OCI-LY3 (cell line): ENCODE measurements at regions not wholly inside any gene's neighbourhood (a gene's known extent, or its start where the extent isn't known, plus 50 kb on each side); places are given as distances from the start of the nearest gene placed in this dataset.

Source experiments
- H2AFZ ChIP-seq: fragments of 200-600, 300-600 bp; shearing (Covaris generic); 2 replicates; pipeline ENCODE4 v1.6.0; 2014; ENCODE audit warnings: antibody characterized with exemption, low read depth, low read length
- H3K27ac ChIP-seq: fragments of 200-600, 300-600 bp; sonication (generic); 2 replicates; pipeline ENCODE4 v1.5.1; 2014; ENCODE audit warnings: mild to moderate bottlenecking, low read length, moderate library complexity, mixed read lengths
- H3K27me3 ChIP-seq: fragments of 200-600, 300-600 bp; sonication (generic); 2 replicates; pipeline ENCODE4 v1.6.1; 2014; ENCODE audit warnings: low read depth, low read length, mixed read lengths
- H3K36me3 ChIP-seq: fragments of 200-600, 300-600 bp; sonication (generic); replicated peaks from 2 replicates; pipeline ENCODE3; 2014; ENCODE audit warnings: low read depth, low read length, mixed read lengths
- H3K4me1 ChIP-seq: fragments of 300-600, 200-600 bp; sonication (generic); 2 replicates; pipeline ENCODE4 v1.6.1; 2014; ENCODE audit warnings: low read length, mixed read lengths
- H3K4me2 ChIP-seq: fragments of 200-600, 300-600 bp; sonication (generic); 2 replicates; pipeline ENCODE4 v1.6.1; 2014; ENCODE audit warnings: low read length, mixed read lengths
- H3K4me3 ChIP-seq: fragments of 300-600, 200-600 bp; sonication (generic); 2 replicates; pipeline ENCODE4 v1.5.1; 2014; ENCODE audit warnings: antibody characterized with exemption, mild to moderate bottlenecking, low read length, moderate library complexity
- H3K79me2 ChIP-seq: fragments of 300-600, 200-600 bp; shearing (Covaris generic); 2 replicates; pipeline ENCODE4 v1.6.1; 2014; ENCODE audit warnings: mild to moderate bottlenecking, low read length, mixed read lengths
- H3K9ac ChIP-seq: fragments of 300-600, 200-600 bp; shearing (Covaris generic); 2 replicates; pipeline ENCODE4 v1.6.0; 2014; ENCODE audit warnings: mild to moderate bottlenecking, low read length, moderate library complexity
- H3K9me3 ChIP-seq: fragments of 200-600, 300-600 bp; shearing (Covaris generic); 2 replicates; pipeline ENCODE4 v1.6.1; 2014; ENCODE audit warnings: low read length, mixed read lengths; ENCODE audit not compliant: insufficient read depth
- H4K20me1 ChIP-seq: fragments of 200-600, 300-600 bp; sonication (generic); 2 replicates; pipeline ENCODE4 v1.6.1; 2016; ENCODE audit warnings: low read length, mixed read lengths; ENCODE audit not compliant: insufficient read depth
- EZH2phosphoT487 ChIP-seq: fragments of 200-600 bp; shearing (Covaris generic); IDR thresholded peaks from 2 replicates; pipeline ENCODE4 v1.6.1; 2018; ENCODE audit warnings: antibody characterized with exemption, mixed run types, low read depth
- TF ChIP-seq, protein P1 (sequence below): fragments of 200-600, 300-600 bp; sonication (generic); IDR thresholded peaks from 2 replicates; pipeline ENCODE4 v1.5.1; 2014; ENCODE audit warnings: antibody characterized with exemption, low read length, low read depth

DNA sequence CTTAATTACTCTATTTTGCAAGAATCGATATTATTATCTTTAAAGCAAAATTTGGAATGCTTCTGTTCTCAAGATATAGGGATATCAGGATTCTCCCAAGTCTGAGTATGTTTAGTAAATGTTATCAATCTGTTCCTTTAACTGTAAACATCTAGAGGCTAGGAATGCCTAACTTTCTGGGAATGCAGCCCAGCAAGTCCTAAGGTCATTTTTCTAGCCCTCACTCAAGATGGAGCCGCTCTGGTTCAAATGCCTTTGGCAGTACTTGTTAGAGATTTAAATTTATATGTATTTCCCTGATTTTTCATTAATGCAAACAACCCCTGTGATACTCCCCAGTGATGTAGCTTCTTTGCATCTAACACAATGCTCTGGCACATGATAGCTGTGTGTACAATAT, 623.8 kb upstream of the LCORL start:
- H3K4me1 ChIP-seq: no peaks in the 10 kb centered on the region
- no peak overlapping the region for H3K4me2 ChIP-seq
- TF ChIP-seq, protein P1, sequence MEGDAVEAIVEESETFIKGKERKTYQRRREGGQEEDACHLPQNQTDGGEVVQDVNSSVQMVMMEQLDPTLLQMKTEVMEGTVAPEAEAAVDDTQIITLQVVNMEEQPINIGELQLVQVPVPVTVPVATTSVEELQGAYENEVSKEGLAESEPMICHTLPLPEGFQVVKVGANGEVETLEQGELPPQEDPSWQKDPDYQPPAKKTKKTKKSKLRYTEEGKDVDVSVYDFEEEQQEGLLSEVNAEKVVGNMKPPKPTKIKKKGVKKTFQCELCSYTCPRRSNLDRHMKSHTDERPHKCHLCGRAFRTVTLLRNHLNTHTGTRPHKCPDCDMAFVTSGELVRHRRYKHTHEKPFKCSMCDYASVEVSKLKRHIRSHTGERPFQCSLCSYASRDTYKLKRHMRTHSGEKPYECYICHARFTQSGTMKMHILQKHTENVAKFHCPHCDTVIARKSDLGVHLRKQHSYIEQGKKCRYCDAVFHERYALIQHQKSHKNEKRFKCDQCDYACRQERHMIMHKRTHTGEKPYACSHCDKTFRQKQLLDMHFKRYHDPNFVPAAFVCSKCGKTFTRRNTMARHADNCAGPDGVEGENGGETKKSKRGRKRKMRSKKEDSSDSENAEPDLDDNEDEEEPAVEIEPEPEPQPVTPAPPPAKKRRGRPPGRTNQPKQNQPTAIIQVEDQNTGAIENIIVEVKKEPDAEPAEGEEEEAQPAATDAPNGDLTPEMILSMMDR: no peak
- TF ChIP-seq EZH2phosphoT487: no peak
- peaks cover 5% of the 10 kb centered on the region; the same call in 1 of the 2 replicates for H3K9me3 ChIP-seq
- H3K27ac ChIP-seq: no peak overlapping the region
- H3K4me3 ChIP-seq: no peak overlapping the region
- no peaks in the 10 kb centered on the region for H3K79me2 ChIP-seq
- H3K9ac ChIP-seq: no peak overlapping the region
- no peaks in the 10 kb centered on the region for H4K20me1 ChIP-seq
- H2AFZ ChIP-seq: no peak overlapping the region
- no peaks in the 10 kb centered on the region for H3K27me3 ChIP-seq
- no peaks in the 10 kb centered on the region for H3K36me3 ChIP-seq

DNA sequence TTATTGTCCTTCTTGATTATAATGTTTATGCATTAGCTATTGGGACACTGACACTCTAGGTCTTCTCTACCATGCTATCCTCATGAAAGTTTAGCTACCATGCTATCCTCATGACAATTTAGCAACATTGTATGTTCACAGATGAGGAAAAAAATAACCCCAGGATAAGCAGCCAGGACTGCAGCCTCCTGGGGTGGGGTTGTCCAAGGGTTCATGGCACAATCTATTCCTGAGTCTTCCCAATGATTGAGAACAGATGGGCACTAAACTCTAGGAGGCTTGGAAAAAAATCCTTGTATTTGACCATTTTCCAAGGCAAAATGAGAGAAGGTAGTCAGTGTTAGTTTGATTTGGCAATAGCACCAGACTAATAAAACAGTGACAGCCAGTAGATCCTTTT, 619.8 kb upstream of the LCORL start:
- TF ChIP-seq, protein P1: no peak
- TF ChIP-seq EZH2phosphoT487: no peak
- Histone ChIP-seq H3K27ac (no peak overlapping the region), H3K9me3 (no peaks in the 10 kb centered on the region), H3K4me2 (no peak overlapping the region), H3K4me3 (no peak overlapping the region), H3K27me3 (no peaks in the 10 kb centered on the region), H3K9ac (no peak overlapping the region), H3K4me1 (no peaks in the 10 kb centered on the region), H3K36me3 (no peaks in the 10 kb centered on the region), H2AFZ (no peak overlapping the region), H4K20me1 (no peaks in the 10 kb centered on the region), H3K79me2 (no peaks in the 10 kb centered on the region)

DNA sequence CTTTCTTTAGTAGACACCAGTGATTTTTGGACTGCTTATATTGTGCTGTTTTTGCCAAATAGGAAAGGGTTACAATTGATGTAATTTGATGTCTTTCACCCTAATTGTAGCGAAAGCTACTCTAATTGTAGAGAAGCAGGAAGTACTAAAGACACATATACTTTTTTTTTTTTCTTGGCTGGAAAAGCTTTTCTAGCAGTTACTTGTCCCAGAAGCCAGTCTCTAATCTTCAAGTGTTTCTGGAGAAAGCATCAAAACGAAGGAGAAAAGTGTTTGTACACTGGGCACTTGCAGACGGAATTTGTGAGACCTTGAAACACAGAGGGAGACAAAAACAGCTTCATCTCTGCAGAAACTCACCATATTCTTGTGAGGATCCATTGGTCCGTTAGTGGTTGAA, 616.5 kb upstream of the LCORL start:
- H3K4me1 ChIP-seq: no peaks in the 10 kb centered on the region
- H3K79me2 ChIP-seq: no peaks in the 10 kb centered on the region
- no peak overlapping the region for H3K4me3 ChIP-seq
- no peaks in the 10 kb centered on the region for H3K36me3 ChIP-seq
- no peaks in the 10 kb centered on the region for H3K9me3 ChIP-seq
- TF ChIP-seq, protein P1: no peak
- TF ChIP-seq EZH2phosphoT487: no peak
- H2AFZ ChIP-seq: no peak overlapping the region
- no peak overlapping the region for H3K9ac ChIP-seq
- H4K20me1 ChIP-seq: no peaks in the 10 kb centered on the region
- H3K4me2 ChIP-seq: no peak overlapping the region
- no peaks in the 10 kb centered on the region for H3K27me3 ChIP-seq
- H3K27ac ChIP-seq: no peak overlapping the region

DNA sequence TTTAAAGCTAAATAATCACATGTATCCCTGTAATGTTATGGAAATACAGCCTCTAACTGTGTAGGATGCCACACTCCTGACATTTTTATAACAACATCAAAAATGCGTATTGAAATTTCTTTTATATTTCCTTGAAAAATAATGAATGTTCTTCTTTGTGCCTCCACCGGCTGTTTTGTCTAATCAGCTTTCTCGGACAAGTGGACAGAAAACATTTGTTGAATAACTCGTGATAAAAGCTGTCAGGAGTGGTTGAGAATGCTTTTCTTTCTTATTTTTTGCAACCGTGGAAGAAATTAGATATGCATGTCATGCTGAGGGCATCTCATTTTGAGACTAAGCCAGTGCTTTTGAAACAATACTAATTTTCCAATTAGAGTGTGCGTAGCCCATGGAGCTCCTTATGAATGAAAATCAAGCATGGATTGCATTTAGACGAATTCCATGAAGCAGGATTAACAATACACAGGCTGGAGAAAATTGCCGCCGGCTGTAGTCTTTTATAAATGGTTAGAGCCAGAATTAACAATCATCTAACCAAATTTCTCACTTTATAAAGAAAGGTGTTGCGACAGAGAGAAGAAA, 614.5 kb upstream of the LCORL start:
- TF ChIP-seq EZH2phosphoT487: no peak
- TF ChIP-seq, protein P1: no peak
- Histone ChIP-seq H4K20me1 (no peaks in the 10 kb centered on the region), H3K9me3 (no peaks in the 10 kb centered on the region), H3K9ac (no peak overlapping the region), H3K27me3 (no peaks in the 10 kb centered on the region), H3K4me1 (no peaks in the 10 kb centered on the region), H3K27ac (no peak overlapping the region), H3K36me3 (no peaks in the 10 kb centered on the region), H3K4me2 (no peak overlapping the region), H2AFZ (no peak overlapping the region), H3K4me3 (no peak overlapping the region), H3K79me2 (no peaks in the 10 kb centered on the region)
